ENCODE measurements at regions not wholly inside any gene's neighbourhood (a gene's known extent, or its start where the extent isn't known, plus 50 kb on each side); places are given as distances from the start of the nearest gene placed in this dataset.

- ChIA-PET POLR2A (ENCODE audit: low non-redundant PET) (no interaction called here), CTCF (no interaction called here)
- no peak for DNase-seq (ENCODE audit: low spot score)
- TF ChIP-seq CTCF (conservative IDR thresholded peaks at IDR 0.05; ENCODE audit: low read depth): no peak
- H3K27ac ChIP-seq: no peak overlapping the region
Measured at GRCh38 chr3:24639481-24640329, 145.1 kb upstream of the THRB start.

GRCh38 chr3:24640330-24640877 lies 145.8 kb upstream of the THRB start:
- DNase-seq (ENCODE audit: low spot score): peak; percentile 26
- TF ChIP-seq CTCF (conservative IDR thresholded peaks at IDR 0.05; ENCODE audit: low read depth): peak; percentile 63
- H3K27ac ChIP-seq: no peak overlapping the region
- ChIA-PET POLR2A (ENCODE audit: low non-redundant PET) (no interaction called here), CTCF (no interaction called here)

- no peak for DNase-seq (ENCODE audit: low spot score)
Measured at GRCh38 chr3:24641628-24642027, 147.0 kb upstream of the THRB start.

GRCh38 chr3:24645047-24645446 lies 150.4 kb upstream of the THRB start:
- no peak for TF ChIP-seq CTCF (conservative IDR thresholded peaks at IDR 0.05; ENCODE audit: low read depth)
- CTCF ChIA-PET: no interaction called here
- no peak for DNase-seq (ENCODE audit: low spot score)
- POLR2A ChIA-PET (ENCODE audit: low non-redundant PET): no interaction called here
- H3K27ac ChIP-seq: no peak overlapping the region

More at GRCh38 chr3:24641628-24642027, 147.0 kb upstream of the THRB start:
- POLR2A ChIA-PET (ENCODE audit: low non-redundant PET): no interaction called here
- TF ChIP-seq CTCF (conservative IDR thresholded peaks at IDR 0.05; ENCODE audit: low read depth): no peak
- H3K27ac ChIP-seq: no peak overlapping the region
- CTCF ChIA-PET: interaction anchor here (0.6 to 0.9 kb wide), 2 partner anchors 169 to 352 kb away, joined by 3 read pairs; no protein-coding TSS in a partner anchor

- no peak overlapping the region for H3K27ac ChIP-seq
- no peak for TF ChIP-seq CTCF (conservative IDR thresholded peaks at IDR 0.05; ENCODE audit: low read depth)
- POLR2A ChIA-PET (ENCODE audit: low non-redundant PET): no interaction called here
- CTCF ChIA-PET: no interaction called here
- DNase-seq (ENCODE audit: low spot score): no peak
Measured at GRCh38 chr3:24646790-24647189, 152.1 kb upstream of the THRB start.

GRCh38 chr3:24648063-24648462 lies 153.4 kb upstream of the THRB start:
- no peak for DNase-seq (ENCODE audit: low spot score)
- CTCF ChIA-PET: no interaction called here
- POLR2A ChIA-PET (ENCODE audit: low non-redundant PET): no interaction called here
- H3K27ac ChIP-seq: no peak overlapping the region
- no peak for TF ChIP-seq CTCF (conservative IDR thresholded peaks at IDR 0.05; ENCODE audit: low read depth)

Data from RWPE1 (cell line).